Activated naive CD8-positive, alpha-beta T cell (primary cell): ENCODE measurements at regions not wholly inside any gene's neighbourhood (a gene's known extent, or its start where the extent isn't known, plus 50 kb on each side); places are given as distances from the start of the nearest gene placed in this dataset.

Experiments used
- H3K27ac Mint-ChIP-seq: one replicate; pipeline ENCODE4 v1.8.0; 2021; ENCODE audit warnings: mixed read lengths
- H3K27me3 Mint-ChIP-seq: one replicate; pipeline ENCODE4 v1.8.0; 2021; ENCODE audit warnings: mixed read lengths
- H3K36me3 Mint-ChIP-seq: one replicate; pipeline ENCODE4 v1.8.0; 2021; ENCODE audit warnings: mixed read lengths
- H3K4me1 Mint-ChIP-seq: one replicate; pipeline ENCODE4 v1.8.0; 2021; ENCODE audit warnings: low read depth, mixed read lengths
- H3K4me3 Mint-ChIP-seq: one replicate; pipeline ENCODE4 v1.8.0; 2021; ENCODE audit warnings: mild to moderate bottlenecking, mixed read lengths
- H3K9me3 Mint-ChIP-seq: one replicate; pipeline ENCODE4 v1.8.0; 2021; ENCODE audit warnings: low read depth, mixed read lengths

GRCh38 chr3:194758716-194759115, 73.0 kb downstream of the FAM43A start:
- no peaks in the 10 kb centered on the region for H3K9me3 Mint-ChIP-seq
- no peaks in the 10 kb centered on the region for H3K4me1 Mint-ChIP-seq
- peaks cover 2% of the 10 kb centered on the region for H3K27me3 Mint-ChIP-seq
- no peaks in the 10 kb centered on the region for H3K36me3 Mint-ChIP-seq
- no peak overlapping the region for H3K4me3 Mint-ChIP-seq
- H3K27ac Mint-ChIP-seq: no peak overlapping the region

- Mint-ChIP-seq H3K27me3 (peaks cover 2% of the 10 kb centered on the region), H3K27ac (no peak overlapping the region), H3K9me3 (no peaks in the 10 kb centered on the region), H3K4me1 (no peaks in the 10 kb centered on the region), H3K36me3 (no peaks in the 10 kb centered on the region), H3K4me3 (no peak overlapping the region)
Measured at GRCh38 chr3:194760494-194761137, 74.9 kb downstream of the FAM43A start.

- H3K27me3 Mint-ChIP-seq: peaks cover 2% of the 10 kb centered on the region
- H3K9me3 Mint-ChIP-seq: no peaks in the 10 kb centered on the region
- H3K36me3 Mint-ChIP-seq: no peaks in the 10 kb centered on the region
- H3K4me1 Mint-ChIP-seq: no peaks in the 10 kb centered on the region
- H3K27ac Mint-ChIP-seq: no peak overlapping the region
- H3K4me3 Mint-ChIP-seq: no peak overlapping the region
Measured at GRCh38 chr3:194761384-194761783, 75.7 kb downstream of the FAM43A start.

- no peaks in the 10 kb centered on the region for H3K27me3 Mint-ChIP-seq
- H3K4me3 Mint-ChIP-seq: no peak overlapping the region
- no peaks in the 10 kb centered on the region for H3K9me3 Mint-ChIP-seq
- H3K27ac Mint-ChIP-seq: no peak overlapping the region
- H3K4me1 Mint-ChIP-seq: peaks cover 23% of the 10 kb centered on the region
- H3K36me3 Mint-ChIP-seq: no peaks in the 10 kb centered on the region
Measured at GRCh38 chr3:194766845-194767244, 81.2 kb downstream of the FAM43A start.

- Mint-ChIP-seq H3K4me1 (peaks cover 23% of the 10 kb centered on the region), H3K27me3 (no peaks in the 10 kb centered on the region), H3K36me3 (no peaks in the 10 kb centered on the region), H3K4me3 (peak overlapping the region; percentile 20), H3K9me3 (no peaks in the 10 kb centered on the region), H3K27ac (no peak overlapping the region)
Measured at GRCh38 chr3:194767446-194768207, 81.9 kb downstream of the FAM43A start.

GRCh38 chr3:194768586-194768985, 82.9 kb downstream of the FAM43A start:
- Mint-ChIP-seq H3K9me3 (no peaks in the 10 kb centered on the region), H3K36me3 (no peaks in the 10 kb centered on the region), H3K27ac (peak overlapping the region; percentile 94), H3K4me3 (peak overlapping the region; percentile 88), H3K27me3 (no peaks in the 10 kb centered on the region), H3K4me1 (peaks cover 23% of the 10 kb centered on the region)

GRCh38 chr3:194769020-194769643, 83.4 kb downstream of the FAM43A start:
- no peaks in the 10 kb centered on the region for H3K27me3 Mint-ChIP-seq
- H3K9me3 Mint-ChIP-seq: no peaks in the 10 kb centered on the region
- H3K27ac Mint-ChIP-seq: peak overlapping the region; percentile 94
- H3K4me3 Mint-ChIP-seq: peak overlapping the region; percentile 88
- H3K36me3 Mint-ChIP-seq: no peaks in the 10 kb centered on the region
- H3K4me1 Mint-ChIP-seq: peaks cover 23% of the 10 kb centered on the region

- peaks cover 1% of the 10 kb centered on the region for H3K27me3 Mint-ChIP-seq
Measured at GRCh38 chr3:194772241-194773000, 86.7 kb downstream of the FAM43A start.

GRCh38 chr3:194773216-194773615, 87.5 kb downstream of the FAM43A start:
- Mint-ChIP-seq H3K4me3 (no peak overlapping the region), H3K9me3 (no peaks in the 10 kb centered on the region), H3K36me3 (no peaks in the 10 kb centered on the region), H3K4me1 (peaks cover 17% of the 10 kb centered on the region), H3K27me3 (peaks cover 1% of the 10 kb centered on the region), H3K27ac (no peak overlapping the region)

More at GRCh38 chr3:194772241-194773000, 86.7 kb downstream of the FAM43A start:
- H3K36me3 Mint-ChIP-seq: no peaks in the 10 kb centered on the region
- peaks cover 21% of the 10 kb centered on the region for H3K4me1 Mint-ChIP-seq
- H3K9me3 Mint-ChIP-seq: no peaks in the 10 kb centered on the region
- H3K4me3 Mint-ChIP-seq: no peak overlapping the region
- no peak overlapping the region for H3K27ac Mint-ChIP-seq

- H3K27ac Mint-ChIP-seq: no peak overlapping the region
- no peaks in the 10 kb centered on the region for H3K9me3 Mint-ChIP-seq
- H3K4me1 Mint-ChIP-seq: peaks cover 10% of the 10 kb centered on the region
- H3K36me3 Mint-ChIP-seq: no peaks in the 10 kb centered on the region
- no peak overlapping the region for H3K4me3 Mint-ChIP-seq
- H3K27me3 Mint-ChIP-seq: peaks cover 1% of the 10 kb centered on the region
Measured at GRCh38 chr3:194773771-194774455, 88.2 kb downstream of the FAM43A start.

GRCh38 chr3:194775266-194775665, 89.6 kb downstream of the FAM43A start:
- H3K9me3 Mint-ChIP-seq: no peaks in the 10 kb centered on the region
- H3K4me3 Mint-ChIP-seq: no peak overlapping the region
- peaks cover 1% of the 10 kb centered on the region for H3K27me3 Mint-ChIP-seq
- H3K4me1 Mint-ChIP-seq: no peaks in the 10 kb centered on the region
- no peaks in the 10 kb centered on the region for H3K36me3 Mint-ChIP-seq
- H3K27ac Mint-ChIP-seq: no peak overlapping the region

- H3K4me1 Mint-ChIP-seq: no peaks in the 10 kb centered on the region
Measured at GRCh38 chr3:194775731-194776130, 90.0 kb downstream of the FAM43A start.

GRCh38 chr3:194777729-194778128, 92.0 kb downstream of the FAM43A start:
- Mint-ChIP-seq H3K27ac (no peak overlapping the region), H3K27me3 (peaks cover 1% of the 10 kb centered on the region), H3K4me1 (no peaks in the 10 kb centered on the region), H3K9me3 (no peaks in the 10 kb centered on the region), H3K4me3 (no peak overlapping the region), H3K36me3 (no peaks in the 10 kb centered on the region)

More at GRCh38 chr3:194775731-194776130, 90.0 kb downstream of the FAM43A start:
- no peaks in the 10 kb centered on the region for H3K36me3 Mint-ChIP-seq
- H3K9me3 Mint-ChIP-seq: no peaks in the 10 kb centered on the region
- no peak overlapping the region for H3K4me3 Mint-ChIP-seq
- peaks cover 1% of the 10 kb centered on the region for H3K27me3 Mint-ChIP-seq
- no peak overlapping the region for H3K27ac Mint-ChIP-seq

GRCh38 chr3:194779729-194780224, 94.1 kb downstream of the FAM43A start:
- H3K27ac Mint-ChIP-seq: no peak overlapping the region
- H3K36me3 Mint-ChIP-seq: no peaks in the 10 kb centered on the region
- no peak overlapping the region for H3K4me3 Mint-ChIP-seq
- H3K9me3 Mint-ChIP-seq: no peaks in the 10 kb centered on the region
- H3K4me1 Mint-ChIP-seq: no peaks in the 10 kb centered on the region
- peaks cover 1% of the 10 kb centered on the region for H3K27me3 Mint-ChIP-seq
